GM23248 (cell line): ENCODE measurements at regions not wholly inside any gene's neighbourhood (a gene's known extent, or its start where the extent isn't known, plus 50 kb on each side); places are given as distances from the start of the nearest gene placed in this dataset.

ENCODE experiments used
- DNase-seq: peaks from one replicate; pipeline ENCODE4 v3.0.0-alpha.2; 2015
- H2AFZ ChIP-seq: fragments of 200-600 bp; sonication (generic); 2 replicates; pipeline ENCODE4 v1.6.1; 2016; ENCODE audit warnings: antibody characterized with exemption
- H3F3A ChIP-seq: fragments of 200-600 bp; sonication (generic); 2 replicates; pipeline ENCODE4 v1.6.1; 2016; ENCODE audit warnings: mild to moderate bottlenecking, antibody characterized with exemption, mixed run types; ENCODE audit not compliant: insufficient read depth
- H3K27ac ChIP-seq: fragments of 200-600 bp; sonication (generic); 2 replicates; pipeline ENCODE4 v1.5.1; 2016; ENCODE audit warnings: mild to moderate bottlenecking
- H3K27me3 ChIP-seq: fragments of 200-600 bp; sonication (generic); replicated peaks from 2 replicates; pipeline ENCODE4 v1.6.1; 2016; ENCODE audit warnings: mild to moderate bottlenecking; ENCODE audit not compliant: insufficient read depth
- H3K36me3 ChIP-seq: fragments of 200-600 bp; sonication (generic); 2 replicates; pipeline ENCODE4 v1.6.1; 2016; ENCODE audit warnings: low read depth, mild to moderate bottlenecking
- H3K4me1 ChIP-seq: fragments of 200-600 bp; sonication (generic); 2 replicates; pipeline ENCODE4 v1.6.1; 2016; ENCODE audit warnings: mild to moderate bottlenecking; ENCODE audit not compliant: insufficient read depth
- H3K4me2 ChIP-seq: fragments of 200-600 bp; sonication (generic); one replicate; pipeline ENCODE4 v1.6.1; 2016; ENCODE audit warnings: mild to moderate bottlenecking; ENCODE audit not compliant: unreplicated experiment
- H3K4me3 ChIP-seq: fragments of 200-600 bp; sonication (generic); 2 replicates; pipeline ENCODE4 v1.5.1; 2016; ENCODE audit warnings: mild to moderate bottlenecking
- H3K79me2 ChIP-seq: fragments of 200-600 bp; sonication (generic); 2 replicates; pipeline ENCODE4 v1.6.1; 2016; ENCODE audit warnings: mild to moderate bottlenecking; ENCODE audit not compliant: insufficient read depth
- H3K9ac ChIP-seq: fragments of 200-600 bp; sonication (generic); 2 replicates; pipeline ENCODE4 v1.6.1; 2016; ENCODE audit warnings: mild to moderate bottlenecking
- H3K9me2 ChIP-seq: fragments of 200-600 bp; sonication (generic); 2 replicates; pipeline ENCODE4 v1.6.1; 2016; ENCODE audit warnings: mixed run types, mild to moderate bottlenecking, moderate library complexity; ENCODE audit not compliant: insufficient read depth
- H3K9me3 ChIP-seq: fragments of 200-600 bp; sonication (generic); one replicate; pipeline ENCODE4 v1.6.1; 2017; ENCODE audit warnings: low read depth
- H4K20me1 ChIP-seq: fragments of 200-600 bp; sonication (generic); 2 replicates; pipeline ENCODE4 v1.6.0; 2016; ENCODE audit not compliant: insufficient read depth
- EZH2 ChIP-seq: fragments of 200-600 bp; sonication (generic); IDR thresholded peaks from 2 replicates; pipeline ENCODE4 v1.6.1; 2018; ENCODE audit warnings: antibody characterized with exemption, mild to moderate bottlenecking; ENCODE audit not compliant: insufficient read depth, poor library complexity, severe bottlenecking
- EZH2phosphoT487 ChIP-seq: fragments of 200-600 bp; sonication (generic); IDR thresholded peaks from 2 replicates; pipeline ENCODE4 v1.6.1; 2018; ENCODE audit warnings: antibody characterized with exemption, moderate library complexity, mild to moderate bottlenecking, low read depth; ENCODE audit not compliant: insufficient read depth
- WGBS, 2 experiments: methylation state at CpG; one replicate each; pipeline ENCODE4 v1.1.6; 2015 to 2017; ENCODE audit warnings: low lambda C conversion rate in 2 of 2, low coverage in 1 of 2; ENCODE audit errors: missing lambda C conversion rate in 2 of 2; 5-methylcytosine and 5-hydroxymethylcytosine counted together
- in situ Hi-C: fragments of 300-500 bp; cut with MboI; formaldehyde crosslinking; loops from 2 replicates; pipeline ENCODE4 v1.15.0; 2020

GRCh38 chr2:41678639-41679038, 369.2 kb upstream of the PKDCC start:
- Histone ChIP-seq H3K9me3 (no peaks in the 10 kb centered on the region), H3K4me3 (no peak overlapping the region), H2AFZ (no peak overlapping the region), H3K36me3 (no peaks in the 10 kb centered on the region), H4K20me1 (no peaks in the 10 kb centered on the region), H3K27me3 (no peaks in the 10 kb centered on the region), H3K4me1 (no peaks in the 10 kb centered on the region), H3K27ac (no peak overlapping the region), H3K9ac (no peak overlapping the region), H3K9me2 (no peaks in the 10 kb centered on the region), H3F3A (no peaks in the 10 kb centered on the region), H3K79me2 (no peaks in the 10 kb centered on the region), H3K4me2 (no peak overlapping the region)
- DNase-seq, result no peak
- TF ChIP-seq EZH2phosphoT487 (no peak), EZH2 (no peak)
- in situ Hi-C loops, result no loop called here
- WGBS, 2 experiments, result 38 to 39% methylated on average over 7 of the region's 7 CpGs

DNA sequence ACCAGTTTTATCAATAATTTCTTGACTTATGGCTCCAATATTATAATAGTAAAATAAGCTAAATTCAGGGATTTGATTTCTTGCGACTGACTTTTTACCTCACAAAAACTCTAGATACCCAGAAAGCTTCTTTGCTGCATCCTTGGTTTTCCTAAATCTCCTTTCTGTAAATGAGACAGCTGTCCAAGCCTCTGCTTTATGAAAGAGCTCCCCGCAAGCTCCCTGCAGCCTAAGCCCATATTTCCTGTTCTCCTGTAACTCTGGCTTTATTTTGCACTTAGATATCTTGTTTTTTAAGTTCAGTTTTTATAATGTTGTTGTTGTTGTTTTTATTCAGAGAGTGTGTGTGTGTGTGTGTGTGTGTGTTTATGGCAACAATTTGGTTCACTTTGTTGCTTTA, 361.7 kb upstream of the PKDCC start:
- Histone ChIP-seq H2AFZ (no peak overlapping the region), H3K27ac (no peak overlapping the region), H3K79me2 (no peaks in the 10 kb centered on the region), H3K9ac (no peak overlapping the region), H3K36me3 (no peaks in the 10 kb centered on the region), H3K4me3 (no peak overlapping the region), H3K9me3 (no peaks in the 10 kb centered on the region), H3K4me2 (no peak overlapping the region), H3K27me3 (no peaks in the 10 kb centered on the region), H4K20me1 (no peaks in the 10 kb centered on the region), H3K9me2 (no peaks in the 10 kb centered on the region), H3K4me1 (no peaks in the 10 kb centered on the region), H3F3A (no peaks in the 10 kb centered on the region)
- 61 to 69% methylated on average over 2 of the region's 2 CpGs for WGBS, 2 experiments
- DNase-seq, result no peak
- in situ Hi-C loops, result no loop called here
- TF ChIP-seq EZH2, result no peak
- no peak for TF ChIP-seq EZH2phosphoT487

DNA sequence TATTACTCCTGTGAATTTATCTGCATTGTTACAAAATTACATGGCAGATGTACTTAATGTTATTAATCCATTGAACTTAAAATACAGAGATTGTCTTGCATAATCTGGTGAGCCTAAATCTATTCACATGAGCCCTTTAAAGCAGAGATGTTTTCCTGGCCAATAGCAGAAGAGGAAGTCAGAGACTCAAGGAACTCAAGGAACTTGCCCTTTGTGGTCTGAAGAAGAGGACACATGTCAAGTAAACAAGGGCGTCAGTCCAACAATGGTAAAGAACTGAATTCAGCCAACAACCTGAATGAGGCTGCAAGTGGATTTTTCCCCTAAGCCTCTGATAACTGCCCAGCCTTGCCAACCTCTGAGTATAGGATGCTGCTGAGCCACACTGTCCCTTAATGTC, 356.3 kb upstream of the PKDCC start:
- in situ Hi-C loops, result no loop called here
- no peaks in the 10 kb centered on the region for H3K9me3 ChIP-seq
- H3K27me3 ChIP-seq, result no peaks in the 10 kb centered on the region
- 44 to 58% methylated on average over 1 of the region's 1 CpG for WGBS, 2 experiments
- H3K27ac ChIP-seq, result no peak overlapping the region
- TF ChIP-seq EZH2 (no peak), EZH2phosphoT487 (no peak)
- no peak overlapping the region for H3K4me3 ChIP-seq
- H3K9ac ChIP-seq, result no peak overlapping the region
- no peak for DNase-seq
- H3F3A ChIP-seq, result no peaks in the 10 kb centered on the region
- no peaks in the 10 kb centered on the region for H3K79me2 ChIP-seq
- no peaks in the 10 kb centered on the region for H3K4me1 ChIP-seq
- H2AFZ ChIP-seq, result no peak overlapping the region
- no peaks in the 10 kb centered on the region for H4K20me1 ChIP-seq
- no peaks in the 10 kb centered on the region for H3K36me3 ChIP-seq
- no peak overlapping the region for H3K4me2 ChIP-seq
- no peaks in the 10 kb centered on the region for H3K9me2 ChIP-seq

- H3K9me3 ChIP-seq, result no peaks in the 10 kb centered on the region
- TF ChIP-seq EZH2phosphoT487 (no peak), EZH2 (no peak)
- H3K79me2 ChIP-seq, result no peaks in the 10 kb centered on the region
- no peaks in the 10 kb centered on the region for H3K4me1 ChIP-seq
- H3K9me2 ChIP-seq, result no peaks in the 10 kb centered on the region
- in situ Hi-C loops, result no loop called here
- H3K27me3 ChIP-seq, result no peaks in the 10 kb centered on the region; the same call in 1 of the 2 replicates
- H3K4me2 ChIP-seq, result no peak overlapping the region
- DNase-seq, result no peak
- H4K20me1 ChIP-seq, result no peaks in the 10 kb centered on the region
- no peak overlapping the region for H3K27ac ChIP-seq
- H3F3A ChIP-seq, result no peaks in the 10 kb centered on the region
- no peaks in the 10 kb centered on the region for H3K36me3 ChIP-seq
- WGBS, 2 experiments, result 0 to 2% methylated on average over 4 of the region's 4 CpGs
- H3K4me3 ChIP-seq, result no peak overlapping the region
- H3K9ac ChIP-seq, result no peak overlapping the region
- no peak overlapping the region for H2AFZ ChIP-seq
Measured at GRCh38 chr2:41694536-41695049, 353.2 kb upstream of the PKDCC start.
